Muscle layer of colon (tissue), 2 donors: ENCODE measurements at regions not wholly inside any gene's neighbourhood (a gene's known extent, or its start where the extent isn't known, plus 50 kb on each side); places are given as distances from the start of the nearest gene placed in this dataset.
"Not testable (repeated sequence)": the region's sequence is repeated elsewhere in the genome, so short reads cannot be mapped to it uniquely, and the experiment has no call there.

Source experiments
- H3K27ac ChIP-seq: one replicate; pipeline ENCODE4 v1.7.0; 2013; ENCODE audit warnings: low read depth, mild to moderate bottlenecking, low read length, moderate library complexity
- H3K27me3 ChIP-seq, 2 donors: one replicate each; pipeline ENCODE4 v1.7.0; 2013; ENCODE audit warnings: low read length in 2 of 2, mild to moderate bottlenecking in 2 of 2; ENCODE audit not compliant: insufficient read depth in 2 of 2, control insufficient read depth in 1 of 2
- H3K36me3 ChIP-seq: one replicate; pipeline ENCODE4 v1.7.0; 2013; ENCODE audit warnings: mild to moderate bottlenecking, low read length; ENCODE audit not compliant: insufficient read depth
- H3K4me1 ChIP-seq: one replicate; pipeline ENCODE4 v1.7.0; 2013; ENCODE audit warnings: mild to moderate bottlenecking, low read length; ENCODE audit not compliant: insufficient read depth
- H3K4me3 ChIP-seq, 2 donors: one replicate each; pipeline ENCODE4 v1.7.0; 2013; ENCODE audit warnings: low read length in 2 of 2, low read depth in 1 of 2, mild to moderate bottlenecking in 1 of 2, moderate library complexity in 1 of 2
- H3K9ac ChIP-seq: one replicate; pipeline ENCODE4 v1.7.0; 2013; ENCODE audit warnings: low read length
- H3K9me3 ChIP-seq: one replicate; pipeline ENCODE4 v1.7.0; 2013; ENCODE audit warnings: mild to moderate bottlenecking, low read length
- donor health status: abdominal sarcoma.
- donor health status: Adenocarcinoma of cecum.

DNA sequence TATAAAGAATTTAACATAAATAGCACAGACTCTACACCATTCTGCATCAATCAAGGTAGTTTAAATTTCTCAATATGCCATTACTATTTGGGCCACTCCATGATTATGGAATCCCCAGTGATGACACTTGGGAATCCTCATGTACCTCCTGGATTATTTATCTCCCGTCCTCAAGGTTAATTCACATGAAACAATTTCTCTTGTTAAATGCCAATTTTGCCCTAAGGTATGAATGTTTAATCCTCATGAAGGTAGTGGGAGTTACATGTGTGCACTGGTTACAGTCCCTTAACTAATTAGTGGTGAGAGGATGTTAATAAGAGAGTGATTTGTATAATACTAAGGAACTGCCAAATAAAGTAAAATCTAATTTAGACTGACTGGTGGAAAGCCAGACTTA, 372.3 kb upstream of the MDFIC2 start:
- Histone ChIP-seq H3K9ac (no peak overlapping the region), H3K4me3 (no peak overlapping the region), H3K9me3 (no peaks in the 10 kb centered on the region), H3K4me1 (no peaks in the 10 kb centered on the region), H3K27me3 (no peaks in the 10 kb centered on the region), H3K27ac (no peak overlapping the region), H3K36me3 (no peaks in the 10 kb centered on the region)

GRCh38 chr3:70675810-70676209, 363.4 kb upstream of the MDFIC2 start:
- H3K27me3 ChIP-seq, H3K9me3 ChIP-seq, H3K9ac ChIP-seq, H3K4me3 ChIP-seq, H3K36me3 ChIP-seq, H3K4me1 ChIP-seq, H3K27ac ChIP-seq: not testable (repeated sequence)

GRCh38 chr3:70658513-70659310, 346.3 kb upstream of the MDFIC2 start:
- Histone ChIP-seq H3K36me3 (no peaks in the 10 kb centered on the region), H3K9ac (no peak overlapping the region), H3K27ac (no peak overlapping the region), H3K9me3 (no peaks in the 10 kb centered on the region), H3K27me3 (no peaks in the 10 kb centered on the region), H3K4me1 (no peaks in the 10 kb centered on the region), H3K4me3 (no peak overlapping the region)

DNA sequence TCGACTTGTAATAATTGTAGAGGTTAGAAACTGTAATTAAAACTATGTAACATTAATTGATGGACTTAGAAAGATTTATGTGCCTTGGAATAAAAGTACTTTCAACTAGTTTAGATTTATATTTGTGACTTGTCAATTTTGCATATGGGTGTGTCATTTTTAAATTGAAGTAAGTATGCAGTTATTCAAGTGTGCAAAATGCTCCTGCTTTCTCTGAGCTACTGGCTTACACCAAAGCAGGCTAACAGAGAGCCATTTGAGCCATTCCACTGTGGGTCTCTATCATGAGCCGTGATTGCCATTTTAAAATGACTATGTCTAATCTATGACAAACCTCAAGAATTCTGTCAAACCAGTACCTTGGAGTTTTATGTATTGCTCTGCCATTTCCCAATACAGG, 345.0 kb upstream of the MDFIC2 start:
- no peaks in the 10 kb centered on the region for H3K4me1 ChIP-seq
- H3K4me3 ChIP-seq: no peak overlapping the region
- H3K27me3 ChIP-seq: no peaks in the 10 kb centered on the region
- no peak overlapping the region for H3K27ac ChIP-seq
- H3K9me3 ChIP-seq: no peaks in the 10 kb centered on the region
- no peak overlapping the region for H3K9ac ChIP-seq
- no peaks in the 10 kb centered on the region for H3K36me3 ChIP-seq

- no peaks in the 10 kb centered on the region for H3K9me3 ChIP-seq
- no peak overlapping the region for H3K9ac ChIP-seq
- no peaks in the 10 kb centered on the region for H3K4me1 ChIP-seq
- no peaks in the 10 kb centered on the region for H3K27me3 ChIP-seq
- H3K27ac ChIP-seq: no peak overlapping the region
- no peaks in the 10 kb centered on the region for H3K36me3 ChIP-seq
- no peak overlapping the region for H3K4me3 ChIP-seq
Observed at GRCh38 chr3:70647823-70648222, 335.4 kb upstream of the MDFIC2 start.

DNA sequence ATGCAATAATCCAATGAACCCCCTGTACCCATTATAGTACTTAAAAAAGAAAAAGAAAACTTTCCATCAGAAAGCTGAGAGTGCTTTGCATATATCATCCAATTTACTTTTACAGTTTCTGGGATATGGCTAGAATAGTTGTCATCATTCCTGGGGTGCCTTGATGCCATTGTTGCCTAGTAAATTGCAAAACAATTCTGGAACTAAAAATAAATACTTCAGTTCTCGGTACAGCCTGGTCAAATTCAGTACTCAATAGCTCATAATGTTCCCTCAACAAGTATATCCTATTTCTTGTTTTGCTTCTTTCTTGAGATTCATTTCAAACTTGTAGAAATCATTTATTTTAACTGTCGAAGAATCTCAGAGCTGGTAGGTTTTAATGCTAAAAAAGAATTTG, 334.7 kb upstream of the MDFIC2 start:
- H3K27ac ChIP-seq: no peak overlapping the region
- no peak overlapping the region for H3K4me3 ChIP-seq
- no peaks in the 10 kb centered on the region for H3K36me3 ChIP-seq
- no peak overlapping the region for H3K9ac ChIP-seq
- H3K9me3 ChIP-seq: no peaks in the 10 kb centered on the region
- no peaks in the 10 kb centered on the region for H3K27me3 ChIP-seq
- no peaks in the 10 kb centered on the region for H3K4me1 ChIP-seq

- Histone ChIP-seq H3K4me1 (no peaks in the 10 kb centered on the region), H3K27ac (no peak overlapping the region), H3K9me3 (no peaks in the 10 kb centered on the region)
Observed at GRCh38 chr3:70646635-70647034, 334.2 kb upstream of the MDFIC2 start.

DNA sequence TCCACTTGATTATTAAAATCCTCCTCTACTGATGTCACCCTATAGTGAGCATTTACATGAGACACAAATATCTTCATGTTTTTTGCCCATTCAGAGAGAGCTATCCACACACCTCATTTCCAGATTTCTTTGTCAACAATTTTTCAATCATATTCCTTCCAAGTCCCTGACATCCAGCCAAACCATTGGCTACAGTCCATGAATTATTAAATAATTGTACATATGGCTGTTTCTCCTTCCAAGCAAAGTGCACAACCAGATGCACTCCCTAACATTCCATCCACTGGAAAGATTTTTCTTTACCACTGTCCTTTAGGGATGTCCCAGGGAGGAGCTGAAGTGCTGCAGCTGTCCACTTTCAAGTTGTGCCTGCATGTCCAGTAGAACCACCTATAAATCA, 328.0 kb upstream of the MDFIC2 start:
- no peaks in the 10 kb centered on the region for H3K36me3 ChIP-seq
- no peak overlapping the region for H3K4me3 ChIP-seq
- no peaks in the 10 kb centered on the region for H3K27me3 ChIP-seq
- H3K4me1 ChIP-seq: no peaks in the 10 kb centered on the region
- no peaks in the 10 kb centered on the region for H3K9me3 ChIP-seq
- H3K27ac ChIP-seq: no peak overlapping the region
- H3K9ac ChIP-seq: no peak overlapping the region

More at GRCh38 chr3:70646635-70647034, 334.2 kb upstream of the MDFIC2 start:
- Histone ChIP-seq H3K36me3 (no peaks in the 10 kb centered on the region), H3K27me3 (no peaks in the 10 kb centered on the region), H3K9ac (no peak overlapping the region), H3K4me3 (no peak overlapping the region)

DNA sequence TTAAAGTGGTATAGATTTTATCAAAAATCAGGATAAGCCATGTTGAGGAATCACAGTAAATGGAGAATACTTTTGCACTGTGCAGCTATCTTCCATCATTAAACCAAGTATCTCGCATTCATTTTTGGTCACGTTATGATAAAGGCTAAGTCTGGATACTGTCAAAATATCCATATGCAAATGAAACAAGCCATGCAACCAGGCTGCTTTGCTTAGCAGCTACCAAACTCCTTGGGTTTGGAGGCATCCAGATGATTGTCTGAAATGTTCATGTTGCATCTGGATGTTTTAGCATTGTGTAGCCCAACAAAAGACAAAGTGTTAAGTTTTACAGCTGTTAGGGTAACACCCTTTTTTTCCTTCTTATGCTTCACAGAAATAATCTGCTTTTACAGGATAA, 322.9 kb upstream of the MDFIC2 start:
- Histone ChIP-seq H3K27ac (no peak overlapping the region), H3K36me3 (no peaks in the 10 kb centered on the region), H3K4me3 (no peak overlapping the region), H3K9me3 (no peaks in the 10 kb centered on the region), H3K27me3 (no peaks in the 10 kb centered on the region), H3K4me1 (no peaks in the 10 kb centered on the region), H3K9ac (no peak overlapping the region)

DNA sequence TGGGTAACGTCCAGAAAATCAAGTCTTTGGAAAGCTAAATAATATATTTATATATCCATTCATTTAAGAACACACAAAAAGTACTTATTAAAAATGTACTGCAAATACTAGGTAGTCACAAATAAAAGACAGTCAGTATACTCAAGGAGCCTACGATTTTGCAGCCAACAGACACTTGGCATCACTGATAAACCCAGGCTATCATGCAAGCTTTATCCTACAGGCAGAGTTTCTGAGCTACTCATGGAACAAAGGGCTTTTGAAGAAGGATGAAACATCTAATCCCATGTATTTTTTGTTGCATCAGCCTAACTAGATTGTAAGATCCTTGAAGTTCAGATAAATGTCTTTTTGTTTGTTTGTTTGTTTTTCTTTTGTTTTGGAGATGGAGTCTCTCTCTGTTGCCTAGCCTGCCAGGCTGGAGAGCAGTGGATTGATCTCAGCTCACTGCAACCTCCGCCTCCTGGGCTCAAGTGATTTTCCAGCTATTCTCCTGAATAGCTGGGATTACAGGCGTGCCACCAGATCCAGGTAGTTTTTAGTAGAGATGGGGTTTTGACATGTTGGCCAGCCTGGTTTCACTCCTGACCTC, 319.4 kb upstream of the MDFIC2 start:
- H3K27ac ChIP-seq: no peak overlapping the region
- no peaks in the 10 kb centered on the region for H3K4me1 ChIP-seq
- no peak overlapping the region for H3K4me3 ChIP-seq

GRCh38 chr3:70621451-70621850, 309.0 kb upstream of the MDFIC2 start:
- no peak overlapping the region for H3K9ac ChIP-seq
- no peaks in the 10 kb centered on the region for H3K27me3 ChIP-seq
- H3K9me3 ChIP-seq: no peaks in the 10 kb centered on the region
- no peak overlapping the region for H3K27ac ChIP-seq
- no peak overlapping the region for H3K4me3 ChIP-seq
- no peaks in the 10 kb centered on the region for H3K36me3 ChIP-seq
- H3K4me1 ChIP-seq: no peaks in the 10 kb centered on the region

More for the DNA sequence above, 319.4 kb upstream of the MDFIC2 start:
- Histone ChIP-seq H3K9me3 (no peaks in the 10 kb centered on the region), H3K36me3 (no peaks in the 10 kb centered on the region), H3K27me3 (no peaks in the 10 kb centered on the region), H3K9ac (no peak overlapping the region)

DNA sequence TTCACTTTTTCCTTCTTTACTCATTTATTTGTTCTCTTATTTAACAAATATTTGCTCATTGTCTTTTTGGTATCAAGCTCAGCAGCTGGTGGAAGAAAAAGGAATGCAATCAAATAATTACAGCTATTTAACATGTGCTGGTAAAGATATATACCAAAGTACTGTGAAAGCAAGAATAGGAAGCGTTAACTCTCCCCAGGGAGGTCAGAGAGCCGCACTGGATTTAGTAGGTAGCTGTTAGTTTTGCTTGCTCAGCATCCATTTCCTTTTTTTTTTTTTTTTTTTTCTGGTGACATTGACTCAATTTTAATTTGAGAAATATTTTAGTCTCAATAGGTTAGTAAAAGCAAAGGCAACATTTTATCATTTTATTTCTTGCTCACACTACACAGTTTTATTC, 308.5 kb upstream of the MDFIC2 start:
- Histone ChIP-seq H3K27me3 (no peaks in the 10 kb centered on the region), H3K27ac (no peak overlapping the region), H3K9me3 (no peaks in the 10 kb centered on the region), H3K4me3 (no peak overlapping the region), H3K36me3 (no peaks in the 10 kb centered on the region), H3K9ac (no peak overlapping the region), H3K4me1 (no peaks in the 10 kb centered on the region)
